Calu3 (cell line): ENCODE measurements at regions not wholly inside any gene's neighbourhood (a gene's known extent, or its start where the extent isn't known, plus 50 kb on each side); places are given as distances from the start of the nearest gene placed in this dataset.

Experiments used
- BruUV-seq: library from RNA; stranded (reverse); fragments of 400-500 nt; replicated peaks from 2 replicates; lab custom pipeline; 2021; lab: Mats Ljungman, UMichigan
- CTCF ChIA-PET: fragments of 300-600 bp; sonication (Branson Sonifier 250); formaldehyde crosslinking; loops from one replicate; lab custom pipeline; 2022; ENCODE audit warnings: antibody characterized with exemption; lab: Charles Lee
- DNase-seq: peaks from one replicate; pipeline ENCODE4 v3.0.0; 2022
- H3K27ac Mint-ChIP-seq: one replicate; pipeline ENCODE4 v1.8.0; 2022; ENCODE audit warnings: mixed read lengths; ENCODE audit not compliant: unreplicated experiment
- H3K27me3 Mint-ChIP-seq: one replicate; pipeline ENCODE4 v1.8.0; 2022; ENCODE audit warnings: mixed read lengths; ENCODE audit not compliant: unreplicated experiment
- H3K36me3 Mint-ChIP-seq: one replicate; pipeline ENCODE4 v1.8.0; 2022; ENCODE audit warnings: mild to moderate bottlenecking, moderate library complexity, mixed read lengths; ENCODE audit not compliant: insufficient read depth, unreplicated experiment
- H3K4me1 Mint-ChIP-seq: one replicate; pipeline ENCODE4 v1.8.0; 2022; ENCODE audit warnings: mild to moderate bottlenecking, low read depth, mixed read lengths; ENCODE audit not compliant: unreplicated experiment
- H3K4me3 Mint-ChIP-seq: one replicate; pipeline ENCODE4 v1.8.0; 2022; ENCODE audit warnings: mild to moderate bottlenecking, low read depth, moderate library complexity, mixed read lengths; ENCODE audit not compliant: unreplicated experiment
- H3K9me3 Mint-ChIP-seq: one replicate; pipeline ENCODE4 v1.8.0; 2022; ENCODE audit warnings: low read depth, mixed read lengths; ENCODE audit not compliant: unreplicated experiment
- intact Hi-C: fragments of 100-400 bp; cut with micrococcal nuclease; formaldehyde crosslinking; loops from one replicate; pipeline ENCODE4 v1.10.0; 2022; ENCODE audit not compliant: unreplicated experiment
- TF ChIP-seq, protein P1 (sequence below): fragments of 200-600 bp; IDR thresholded peaks from one replicate; pipeline ENCODE4 v1.8.0; 2022; ENCODE audit warnings: antibody characterized with exemption; ENCODE audit not compliant: unreplicated experiment

DNA sequence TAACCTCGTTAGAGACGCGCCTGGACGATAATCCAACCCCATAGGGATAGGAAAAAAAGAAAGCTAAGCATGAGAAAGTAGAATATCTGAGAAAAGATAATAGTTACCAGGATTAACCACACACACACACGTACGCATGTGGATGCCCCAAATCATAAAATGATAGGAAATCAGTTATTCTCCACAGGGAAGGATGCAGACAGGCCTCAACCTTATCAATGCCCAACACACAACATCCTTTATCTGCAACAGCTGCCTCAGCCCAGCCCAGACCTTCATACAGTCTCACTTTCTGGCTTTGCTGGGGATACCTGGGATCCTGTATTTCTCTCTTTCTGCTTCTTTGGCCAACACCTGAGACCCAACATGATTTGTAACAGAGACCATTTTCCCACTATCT lies 123.0 kb downstream of the NOC3L start:
- no TSS peak for BruUV-seq
- Mint-ChIP-seq H3K27ac (no peak overlapping the region), H3K4me3 (no peak overlapping the region), H3K27me3 (no peaks in the 10 kb centered on the region), H3K36me3 (no peaks in the 10 kb centered on the region), H3K4me1 (peaks cover 8% of the 10 kb centered on the region), H3K9me3 (no peaks in the 10 kb centered on the region)
- CTCF ChIA-PET, result no interaction called here
- TF ChIP-seq, protein P1, sequence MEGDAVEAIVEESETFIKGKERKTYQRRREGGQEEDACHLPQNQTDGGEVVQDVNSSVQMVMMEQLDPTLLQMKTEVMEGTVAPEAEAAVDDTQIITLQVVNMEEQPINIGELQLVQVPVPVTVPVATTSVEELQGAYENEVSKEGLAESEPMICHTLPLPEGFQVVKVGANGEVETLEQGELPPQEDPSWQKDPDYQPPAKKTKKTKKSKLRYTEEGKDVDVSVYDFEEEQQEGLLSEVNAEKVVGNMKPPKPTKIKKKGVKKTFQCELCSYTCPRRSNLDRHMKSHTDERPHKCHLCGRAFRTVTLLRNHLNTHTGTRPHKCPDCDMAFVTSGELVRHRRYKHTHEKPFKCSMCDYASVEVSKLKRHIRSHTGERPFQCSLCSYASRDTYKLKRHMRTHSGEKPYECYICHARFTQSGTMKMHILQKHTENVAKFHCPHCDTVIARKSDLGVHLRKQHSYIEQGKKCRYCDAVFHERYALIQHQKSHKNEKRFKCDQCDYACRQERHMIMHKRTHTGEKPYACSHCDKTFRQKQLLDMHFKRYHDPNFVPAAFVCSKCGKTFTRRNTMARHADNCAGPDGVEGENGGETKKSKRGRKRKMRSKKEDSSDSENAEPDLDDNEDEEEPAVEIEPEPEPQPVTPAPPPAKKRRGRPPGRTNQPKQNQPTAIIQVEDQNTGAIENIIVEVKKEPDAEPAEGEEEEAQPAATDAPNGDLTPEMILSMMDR, result no peak
- intact Hi-C loops, result no loop called here
- no peak for DNase-seq

DNA sequence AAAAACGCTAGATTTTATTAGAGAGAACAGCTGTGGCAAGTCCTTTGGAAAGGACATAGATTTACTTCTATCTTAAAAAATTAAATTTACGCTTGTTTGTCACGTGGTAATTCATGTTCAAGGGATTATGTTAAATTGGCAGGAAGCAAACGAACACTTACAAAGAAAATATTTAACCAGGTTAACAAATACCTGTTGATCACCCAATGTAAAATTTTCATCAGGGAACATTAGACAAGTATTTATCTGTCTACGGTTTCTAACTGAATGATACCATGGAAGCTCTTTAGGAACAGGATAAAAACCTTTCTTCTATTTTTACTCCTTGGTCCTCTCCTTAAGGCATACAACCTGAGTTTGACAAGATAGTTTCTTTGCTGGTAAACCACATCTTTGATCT lies 122.2 kb downstream of the NOC3L start:
- TF ChIP-seq, protein P1, result no peak
- Mint-ChIP-seq H3K27ac (no peak overlapping the region), H3K27me3 (no peaks in the 10 kb centered on the region), H3K36me3 (no peaks in the 10 kb centered on the region), H3K4me1 (peaks cover 8% of the 10 kb centered on the region), H3K9me3 (no peaks in the 10 kb centered on the region), H3K4me3 (no peak overlapping the region)
- DNase-seq, result no peak
- CTCF ChIA-PET, result interaction anchor here (0.6 kb wide), 1 partner anchor 198 kb away, joined by 10 read pairs; no protein-coding TSS in a partner anchor
- intact Hi-C loops, result no loop called here
- no TSS peak for BruUV-seq

DNA sequence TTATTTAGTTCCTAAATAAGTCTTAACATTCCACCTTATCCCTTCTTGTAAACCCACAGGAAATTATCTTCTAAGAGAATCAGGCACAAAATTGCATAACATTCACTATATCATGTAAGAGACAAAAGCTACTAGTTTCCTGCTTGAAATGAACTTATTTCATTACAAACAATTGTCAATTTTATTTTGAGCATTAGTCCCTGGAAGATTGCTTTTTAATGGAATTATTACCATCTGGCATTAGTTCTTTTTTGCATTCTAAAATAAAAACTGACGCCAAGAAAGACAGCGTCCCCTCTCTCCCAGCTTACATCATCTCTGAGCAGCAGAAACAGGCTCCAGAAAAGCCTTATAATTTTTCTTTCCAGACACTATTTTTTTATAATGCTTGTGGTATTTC lies 121.8 kb downstream of the NOC3L start:
- CTCF ChIA-PET, result no interaction called here
- DNase-seq, result no peak
- no peaks in the 10 kb centered on the region for H3K9me3 Mint-ChIP-seq
- intact Hi-C loops, result no loop called here
- H3K27ac Mint-ChIP-seq, result no peak overlapping the region
- H3K36me3 Mint-ChIP-seq, result no peaks in the 10 kb centered on the region
- no TSS peak for BruUV-seq
- H3K27me3 Mint-ChIP-seq, result no peaks in the 10 kb centered on the region
- H3K4me1 Mint-ChIP-seq, result peaks cover 8% of the 10 kb centered on the region
- TF ChIP-seq, protein P1, result no peak
- H3K4me3 Mint-ChIP-seq, result no peak overlapping the region

DNA sequence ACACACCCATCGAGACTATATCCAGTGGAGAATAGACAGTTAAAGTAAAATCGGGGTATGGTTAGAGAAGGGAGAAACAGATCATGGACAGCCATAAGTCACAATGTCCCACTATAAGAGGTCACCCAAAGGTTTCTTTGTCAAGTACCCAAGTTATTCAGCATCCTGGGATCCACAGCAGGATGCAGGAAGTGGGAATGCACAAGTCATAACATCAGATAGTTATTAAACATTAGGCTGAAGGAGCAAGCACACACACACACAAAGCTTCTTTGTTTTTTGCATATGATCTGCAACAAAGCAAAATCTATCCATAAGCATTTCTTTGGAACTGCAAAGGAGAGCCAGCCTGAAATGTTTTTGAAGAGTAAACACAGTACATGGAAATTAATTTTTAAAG lies 111.6 kb downstream of the NOC3L start:
- H3K36me3 Mint-ChIP-seq, result no peaks in the 10 kb centered on the region
- no peaks in the 10 kb centered on the region for H3K9me3 Mint-ChIP-seq
- DNase-seq, result no peak
- no TSS peak for BruUV-seq
- TF ChIP-seq, protein P1, result no peak
- CTCF ChIA-PET, result no interaction called here
- H3K27ac Mint-ChIP-seq, result no peak overlapping the region
- H3K4me3 Mint-ChIP-seq, result no peak overlapping the region
- intact Hi-C loops, result no loop called here
- no peaks in the 10 kb centered on the region for H3K27me3 Mint-ChIP-seq
- no peaks in the 10 kb centered on the region for H3K4me1 Mint-ChIP-seq
